ENCODE measurements at regions not wholly inside any gene's neighbourhood (a gene's known extent, or its start where the extent isn't known, plus 50 kb on each side); places are given as distances from the start of the nearest gene placed in this dataset.
"Not testable (repeated sequence)": the region's sequence is repeated elsewhere in the genome, so short reads cannot be mapped to it uniquely, and the experiment has no call there.

GRCh38 chr16:88157686-88158085 is 206.5 kb downstream of the BANP start:
- TF ChIP-seq, protein P1, sequence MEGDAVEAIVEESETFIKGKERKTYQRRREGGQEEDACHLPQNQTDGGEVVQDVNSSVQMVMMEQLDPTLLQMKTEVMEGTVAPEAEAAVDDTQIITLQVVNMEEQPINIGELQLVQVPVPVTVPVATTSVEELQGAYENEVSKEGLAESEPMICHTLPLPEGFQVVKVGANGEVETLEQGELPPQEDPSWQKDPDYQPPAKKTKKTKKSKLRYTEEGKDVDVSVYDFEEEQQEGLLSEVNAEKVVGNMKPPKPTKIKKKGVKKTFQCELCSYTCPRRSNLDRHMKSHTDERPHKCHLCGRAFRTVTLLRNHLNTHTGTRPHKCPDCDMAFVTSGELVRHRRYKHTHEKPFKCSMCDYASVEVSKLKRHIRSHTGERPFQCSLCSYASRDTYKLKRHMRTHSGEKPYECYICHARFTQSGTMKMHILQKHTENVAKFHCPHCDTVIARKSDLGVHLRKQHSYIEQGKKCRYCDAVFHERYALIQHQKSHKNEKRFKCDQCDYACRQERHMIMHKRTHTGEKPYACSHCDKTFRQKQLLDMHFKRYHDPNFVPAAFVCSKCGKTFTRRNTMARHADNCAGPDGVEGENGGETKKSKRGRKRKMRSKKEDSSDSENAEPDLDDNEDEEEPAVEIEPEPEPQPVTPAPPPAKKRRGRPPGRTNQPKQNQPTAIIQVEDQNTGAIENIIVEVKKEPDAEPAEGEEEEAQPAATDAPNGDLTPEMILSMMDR (tag by site-specific recombination; IDR thresholded peaks at IDR 0.05), result not testable (repeated sequence)
- not testable (repeated sequence) for TF ChIP-seq ZNF610 (tag by site-specific recombination; IDR thresholded peaks at IDR 0.05; ENCODE audit: borderline replicate concordance); ZNF114 (tag by site-specific recombination; IDR thresholded peaks at IDR 0.05)
- TF ChIP-seq, protein P2, sequence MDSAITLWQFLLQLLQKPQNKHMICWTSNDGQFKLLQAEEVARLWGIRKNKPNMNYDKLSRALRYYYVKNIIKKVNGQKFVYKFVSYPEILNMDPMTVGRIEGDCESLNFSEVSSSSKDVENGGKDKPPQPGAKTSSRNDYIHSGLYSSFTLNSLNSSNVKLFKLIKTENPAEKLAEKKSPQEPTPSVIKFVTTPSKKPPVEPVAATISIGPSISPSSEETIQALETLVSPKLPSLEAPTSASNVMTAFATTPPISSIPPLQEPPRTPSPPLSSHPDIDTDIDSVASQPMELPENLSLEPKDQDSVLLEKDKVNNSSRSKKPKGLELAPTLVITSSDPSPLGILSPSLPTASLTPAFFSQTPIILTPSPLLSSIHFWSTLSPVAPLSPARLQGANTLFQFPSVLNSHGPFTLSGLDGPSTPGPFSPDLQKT (IDR thresholded peaks at IDR 0.05; ENCODE audit: borderline replicate concordance, low read depth, low read length), result not testable (repeated sequence)
